Testis (tissue), 2 donors: ENCODE measurements at regions not wholly inside any gene's neighbourhood (a gene's known extent, or its start where the extent isn't known, plus 50 kb on each side); places are given as distances from the start of the nearest gene placed in this dataset.

Experiments
- CTCF ChIP-seq, 3 experiments: fragments of 450-650 bp in 2 of 3; fragments of 200-600 bp in 1 of 3; sonication (generic) in 1 of 3; IDR thresholded peaks; one replicate each; pipeline ENCODE4 v1.5.1; 2016 to 2019; ENCODE audit warnings: antibody characterized with exemption in 3 of 3, mild to moderate bottlenecking in 2 of 3, moderate library complexity in 1 of 3
- POLR2A ChIP-seq: fragments of 450-650 bp; IDR thresholded peaks from one replicate; pipeline ENCODE4 v1.6.1; 2017; ENCODE audit warnings: antibody characterized with exemption, mild to moderate bottlenecking, moderate library complexity

- no peak for TF ChIP-seq CTCF (IDR thresholded peaks at IDR 0.05)
- TF ChIP-seq POLR2A = no peak
Observed at GRCh38 chr5:159787837-159788236, 128.4 kb upstream of the ADRA1B start.
